PC-9 (cell line): ENCODE measurements at regions not wholly inside any gene's neighbourhood (a gene's known extent, or its start where the extent isn't known, plus 50 kb on each side); places are given as distances from the start of the nearest gene placed in this dataset.

Experiments
- BruUV-seq: library from RNA; stranded (reverse); fragments of 400-500 nt; replicated peaks from 2 replicates; lab custom pipeline; 2021; lab: Mats Ljungman, UMichigan
- CTCF ChIA-PET: fragments of 300-600 bp; sonication (Branson Sonifier 250); formaldehyde crosslinking; loops from one replicate; lab custom pipeline; 2022; ENCODE audit warnings: antibody characterized with exemption; lab: Charles Lee
- POLR2A ChIA-PET: fragments of 300-600 bp; sonication (Branson Sonifier 250); formaldehyde crosslinking; loops from one replicate; lab custom pipeline; 2022; ENCODE audit warnings: antibody characterized with exemption; ENCODE audit not compliant: unreplicated experiment; lab: Charles Lee
- DNase-seq, 2 experiments: peaks; one replicate each; pipeline versions ENCODE4 v3.0.0 to v3.0.0-alpha.2; 2015 to 2022; ENCODE audit warnings: mixed read lengths in 1 of 2
- H2AFZ ChIP-seq: fragments of 200-600 bp; sonication (generic); 2 replicates; pipeline ENCODE4 v1.8.1; 2017; ENCODE audit warnings: antibody characterized with exemption
- H3F3A ChIP-seq: fragments of 200-600 bp; sonication (generic); 2 replicates; pipeline ENCODE4 v1.8.1; 2017; ENCODE audit warnings: antibody characterized with exemption, mild to moderate bottlenecking, low read depth; ENCODE audit not compliant: insufficient read depth
- H3K27ac ChIP-seq: fragments of 200-600 bp; sonication (generic); 2 replicates; pipeline ENCODE4 v1.6.1; 2016; ENCODE audit warnings: mixed run types
- H3K27me3 ChIP-seq: fragments of 200-600 bp; sonication (generic); 2 replicates; pipeline ENCODE4 v1.6.1; 2016; ENCODE audit warnings: low read depth, mixed run types; ENCODE audit not compliant: insufficient read depth
- H3K36me3 ChIP-seq: fragments of 200-600 bp; sonication (generic); 2 replicates; pipeline ENCODE4 v1.6.1; 2016; ENCODE audit warnings: low read depth, mixed run types
- H3K4me1 ChIP-seq: fragments of 200-600 bp; sonication (generic); replicated peaks from 2 replicates; pipeline ENCODE4 v1.6.1; 2016; ENCODE audit warnings: mixed run types; ENCODE audit not compliant: insufficient read depth
- H3K4me2 ChIP-seq: fragments of 200-600 bp; sonication (generic); 2 replicates; pipeline ENCODE4 v1.6.1; 2017; ENCODE audit warnings: mixed run types
- H3K4me3 ChIP-seq: fragments of 200-600 bp; sonication (generic); 2 replicates; pipeline ENCODE4 v1.6.1; 2016; ENCODE audit warnings: mixed run types
- H3K79me2 ChIP-seq: fragments of 200-600 bp; sonication (generic); 2 replicates; pipeline ENCODE4 v1.6.1; 2017; ENCODE audit warnings: low read depth, mixed run types
- H3K9me2 ChIP-seq: fragments of 200-600 bp; sonication (generic); 2 replicates; pipeline ENCODE4 v1.8.1; 2017; ENCODE audit warnings: mild to moderate bottlenecking; ENCODE audit not compliant: insufficient read depth
- H3K9me3 ChIP-seq: fragments of 200-600 bp; sonication (generic); 2 replicates; pipeline ENCODE4 v1.8.1; 2016; ENCODE audit warnings: low read depth; ENCODE audit not compliant: insufficient read depth
- H4K20me1 ChIP-seq: fragments of 200-600 bp; sonication (generic); 2 replicates; pipeline ENCODE4 v1.8.1; 2017; ENCODE audit not compliant: insufficient read depth
- EZH2 ChIP-seq: fragments of 200-600 bp; sonication (generic); IDR thresholded peaks from 2 replicates; pipeline ENCODE4 v1.8.0; 2017; ENCODE audit warnings: antibody characterized with exemption, low read depth
- intact Hi-C: fragments of 100-400 bp; cut with micrococcal nuclease; formaldehyde crosslinking; loops from one replicate; pipeline ENCODE4 v1.10.0; 2022; ENCODE audit not compliant: unreplicated experiment
- TF ChIP-seq, protein P1 (sequence below): fragments of 200-600 bp; sonication (generic); conservative IDR thresholded peaks from 2 replicates; pipeline ENCODE4 v1.6.1; 2017; ENCODE audit warnings: mixed run types, antibody characterized with exemption, mild to moderate bottlenecking, moderate library complexity

DNA sequence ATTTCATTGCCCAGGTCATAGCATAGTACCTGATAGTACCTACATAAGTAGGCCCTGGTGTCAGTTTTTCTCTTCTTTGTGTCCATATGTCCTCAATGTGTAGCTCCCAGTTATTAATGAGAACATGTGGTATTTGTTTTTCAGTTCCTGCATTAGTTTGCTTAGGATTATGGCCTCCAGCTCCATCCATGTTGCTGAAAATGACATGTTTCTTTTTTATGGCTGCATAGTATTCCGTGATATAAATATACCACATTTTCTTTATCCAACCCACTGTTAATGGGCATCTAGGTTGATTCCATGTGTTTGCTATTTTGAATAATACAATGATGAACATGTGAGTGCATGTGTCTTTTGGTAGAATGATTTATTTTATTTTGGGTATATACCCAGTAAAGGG, 641.6 kb downstream of the RFPL4B start:
- H3K36me3 ChIP-seq: no peaks in the 10 kb centered on the region
- no peak overlapping the region for H3K27ac ChIP-seq
- peaks cover 7% of the 10 kb centered on the region; the same call in 1 of the 2 replicates for H3F3A ChIP-seq
- CTCF ChIA-PET: no interaction called here
- no peak overlapping the region for H2AFZ ChIP-seq
- H3K4me2 ChIP-seq: no peak overlapping the region
- H3K27me3 ChIP-seq: no peaks in the 10 kb centered on the region
- no peaks in the 10 kb centered on the region for H4K20me1 ChIP-seq
- intact Hi-C loops: no loop called here
- TF ChIP-seq, protein P1, sequence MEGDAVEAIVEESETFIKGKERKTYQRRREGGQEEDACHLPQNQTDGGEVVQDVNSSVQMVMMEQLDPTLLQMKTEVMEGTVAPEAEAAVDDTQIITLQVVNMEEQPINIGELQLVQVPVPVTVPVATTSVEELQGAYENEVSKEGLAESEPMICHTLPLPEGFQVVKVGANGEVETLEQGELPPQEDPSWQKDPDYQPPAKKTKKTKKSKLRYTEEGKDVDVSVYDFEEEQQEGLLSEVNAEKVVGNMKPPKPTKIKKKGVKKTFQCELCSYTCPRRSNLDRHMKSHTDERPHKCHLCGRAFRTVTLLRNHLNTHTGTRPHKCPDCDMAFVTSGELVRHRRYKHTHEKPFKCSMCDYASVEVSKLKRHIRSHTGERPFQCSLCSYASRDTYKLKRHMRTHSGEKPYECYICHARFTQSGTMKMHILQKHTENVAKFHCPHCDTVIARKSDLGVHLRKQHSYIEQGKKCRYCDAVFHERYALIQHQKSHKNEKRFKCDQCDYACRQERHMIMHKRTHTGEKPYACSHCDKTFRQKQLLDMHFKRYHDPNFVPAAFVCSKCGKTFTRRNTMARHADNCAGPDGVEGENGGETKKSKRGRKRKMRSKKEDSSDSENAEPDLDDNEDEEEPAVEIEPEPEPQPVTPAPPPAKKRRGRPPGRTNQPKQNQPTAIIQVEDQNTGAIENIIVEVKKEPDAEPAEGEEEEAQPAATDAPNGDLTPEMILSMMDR: no peak
- TF ChIP-seq EZH2: no peak
- no peak overlapping the region for H3K4me3 ChIP-seq
- no peak for DNase-seq
- H3K4me1 ChIP-seq: peaks cover 12% of the 10 kb centered on the region
- no peaks in the 10 kb centered on the region for H3K79me2 ChIP-seq
- no TSS peak for BruUV-seq
- POLR2A ChIA-PET: no interaction called here
- peaks cover 9% of the 10 kb centered on the region; the same call in 1 of the 2 replicates for H3K9me3 ChIP-seq
- H3K9me2 ChIP-seq: no peaks in the 10 kb centered on the region

- H3F3A ChIP-seq: no peaks in the 10 kb centered on the region
- no TSS peak for BruUV-seq
Measured at GRCh38 chr6:112990971-112991370, 643.8 kb downstream of the RFPL4B start.

DNA sequence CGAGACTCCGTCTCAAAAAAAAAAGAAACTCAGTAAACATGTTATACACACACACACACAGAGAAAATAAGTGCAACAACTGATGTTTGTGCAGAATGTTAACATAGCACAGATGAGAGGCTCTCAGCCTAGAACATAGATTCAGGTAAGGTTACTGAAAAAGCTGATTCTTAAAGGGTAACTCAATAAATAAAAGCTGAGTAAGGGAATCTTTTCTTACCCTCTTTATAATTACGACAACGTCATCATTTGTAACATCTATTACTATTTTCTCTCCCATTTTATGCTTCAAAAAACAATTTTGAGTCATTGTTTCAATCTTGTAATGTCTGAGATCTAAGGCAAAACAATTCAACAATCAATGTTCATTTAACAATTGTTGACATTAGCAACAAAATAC, 644.8 kb downstream of the RFPL4B start:
- ChIA-PET CTCF (no interaction called here), POLR2A (no interaction called here)
- no peaks in the 10 kb centered on the region for H3F3A ChIP-seq
- H3K79me2 ChIP-seq: no peaks in the 10 kb centered on the region
- no TSS peak for BruUV-seq
- no peaks in the 10 kb centered on the region for H3K36me3 ChIP-seq
- no peaks in the 10 kb centered on the region for H3K9me2 ChIP-seq
- TF ChIP-seq, protein P1: no peak
- TF ChIP-seq EZH2: no peak
- peaks cover 3% of the 10 kb centered on the region; the same call in 1 of the 2 replicates for H3K9me3 ChIP-seq
- DNase-seq: no peak
- no peaks in the 10 kb centered on the region for H3K4me1 ChIP-seq
- H3K27me3 ChIP-seq: no peaks in the 10 kb centered on the region
- no peak overlapping the region for H3K27ac ChIP-seq
- no peaks in the 10 kb centered on the region for H4K20me1 ChIP-seq
- intact Hi-C loops: no loop called here
- no peak overlapping the region for H2AFZ ChIP-seq
- no peak overlapping the region for H3K4me3 ChIP-seq
- H3K4me2 ChIP-seq: no peak overlapping the region

More at GRCh38 chr6:112990971-112991370, 643.8 kb downstream of the RFPL4B start:
- Histone ChIP-seq H3K27me3 (no peaks in the 10 kb centered on the region), H3K4me2 (no peak overlapping the region), H3K9me3 (peaks cover 3% of the 10 kb centered on the region; the same call in 1 of the 2 replicates), H2AFZ (no peak overlapping the region), H3K9me2 (no peaks in the 10 kb centered on the region), H3K4me1 (no peaks in the 10 kb centered on the region), H3K27ac (no peak overlapping the region), H3K36me3 (no peaks in the 10 kb centered on the region), H3K79me2 (no peaks in the 10 kb centered on the region), H4K20me1 (no peaks in the 10 kb centered on the region), H3K4me3 (no peak overlapping the region)
- intact Hi-C loops: no loop called here
- TF ChIP-seq EZH2: no peak
- TF ChIP-seq, protein P1: no peak
- CTCF ChIA-PET: no interaction called here
- POLR2A ChIA-PET: no interaction called here
- no peak for DNase-seq
